ENCODE measurements at regions not wholly inside any gene's neighbourhood (a gene's known extent, or its start where the extent isn't known, plus 50 kb on each side); places are given as distances from the start of the nearest gene placed in this dataset.
"Not testable (repeated sequence)": the region's sequence is repeated elsewhere in the genome, so short reads cannot be mapped to it uniquely, and the experiment has no call there.

- no peak for DNase-seq (ENCODE audit: low read depth in 4 of 4, low spot score in 3 of 4)
Measured at GRCh38 chr5:130957151-130957550, 207.9 kb downstream of the HINT1 start.

- no peak for DNase-seq (ENCODE audit: low read depth in 4 of 4, low spot score in 3 of 4)
Measured at GRCh38 chr5:130955041-130955440, 210.0 kb downstream of the HINT1 start.

- no peak for DNase-seq (ENCODE audit: low read depth in 4 of 4, low spot score in 3 of 4)
Measured at GRCh38 chr5:130954336-130954735, 210.7 kb downstream of the HINT1 start.

GRCh38 chr5:130939059-130939458 lies 226.0 kb downstream of the HINT1 start:
- DNase-seq (ENCODE audit: low read depth in 4 of 4, low spot score in 3 of 4), result no peak

GRCh38 chr5:130937046-130937445 lies 228.0 kb downstream of the HINT1 start:
- no peak for DNase-seq (ENCODE audit: low read depth in 4 of 4, low spot score in 3 of 4)

GRCh38 chr5:130923543-130924124 lies 241.4 kb downstream of the HINT1 start:
- no peak for DNase-seq (ENCODE audit: low read depth in 4 of 4, low spot score in 3 of 4)

- no peak for DNase-seq (ENCODE audit: low read depth in 4 of 4, low spot score in 3 of 4)
Measured at GRCh38 chr5:130912088-130912487, 253.0 kb downstream of the HINT1 start.

- no peak for DNase-seq (ENCODE audit: low read depth in 4 of 4, low spot score in 3 of 4)
Measured at GRCh38 chr5:130908186-130908585, 256.9 kb downstream of the HINT1 start.

GRCh38 chr5:130897537-130898195 lies 267.4 kb downstream of the HINT1 start:
- DNase-seq (ENCODE audit: low read depth in 4 of 4, low spot score in 3 of 4), result not testable (repeated sequence)

GRCh38 chr5:130897181-130897536 lies 267.9 kb downstream of the HINT1 start:
- DNase-seq (ENCODE audit: low read depth in 4 of 4, low spot score in 3 of 4), result not testable (repeated sequence)

GRCh38 chr5:130896636-130897035 lies 268.4 kb downstream of the HINT1 start:
- no peak for DNase-seq (ENCODE audit: low read depth in 4 of 4, low spot score in 3 of 4)

GRCh38 chr5:130893006-130893405 lies 272.1 kb downstream of the HINT1 start:
- no peak for DNase-seq (ENCODE audit: low read depth in 4 of 4, low spot score in 3 of 4)

GRCh38 chr5:130890610-130891009 lies 274.4 kb downstream of the HINT1 start:
- DNase-seq (ENCODE audit: low read depth in 4 of 4, low spot score in 3 of 4), result no peak

GRCh38 chr5:130885691-130886090 lies 279.4 kb downstream of the HINT1 start:
- no peak for DNase-seq (ENCODE audit: low read depth in 4 of 4, low spot score in 3 of 4)

- no peak for DNase-seq (ENCODE audit: low read depth in 4 of 4, low spot score in 3 of 4)
Measured at GRCh38 chr5:130885027-130885426, 280.0 kb downstream of the HINT1 start.

GRCh38 chr5:130884023-130884422 lies 281.0 kb downstream of the HINT1 start:
- no peak for DNase-seq (ENCODE audit: low read depth in 4 of 4, low spot score in 3 of 4)

- no peak for DNase-seq (ENCODE audit: low read depth in 4 of 4, low spot score in 3 of 4)
Measured at GRCh38 chr5:130875656-130876055, 289.4 kb downstream of the HINT1 start.

GRCh38 chr5:130874861-130875417 lies 290.1 kb downstream of the HINT1 start:
- no peak for DNase-seq (ENCODE audit: low read depth in 4 of 4, low spot score in 3 of 4)

- DNase-seq (ENCODE audit: low read depth in 4 of 4, low spot score in 3 of 4), result no peak
Measured at GRCh38 chr5:130871346-130872086, 293.5 kb downstream of the HINT1 start.

GRCh38 chr5:130870691-130871090 lies 294.4 kb downstream of the HINT1 start:
- DNase-seq (ENCODE audit: low read depth in 4 of 4, low spot score in 3 of 4), result no peak

- no peak for DNase-seq (ENCODE audit: low read depth in 4 of 4, low spot score in 3 of 4)
Measured at GRCh38 chr5:130868186-130868840, 296.7 kb downstream of the HINT1 start.

All from right renal pelvis (tissue), 4 donors.